ENCODE measurements at regions not wholly inside any gene's neighbourhood (a gene's known extent, or its start where the extent isn't known, plus 50 kb on each side); places are given as distances from the start of the nearest gene placed in this dataset.

- TF ChIP-seq, protein P1, sequence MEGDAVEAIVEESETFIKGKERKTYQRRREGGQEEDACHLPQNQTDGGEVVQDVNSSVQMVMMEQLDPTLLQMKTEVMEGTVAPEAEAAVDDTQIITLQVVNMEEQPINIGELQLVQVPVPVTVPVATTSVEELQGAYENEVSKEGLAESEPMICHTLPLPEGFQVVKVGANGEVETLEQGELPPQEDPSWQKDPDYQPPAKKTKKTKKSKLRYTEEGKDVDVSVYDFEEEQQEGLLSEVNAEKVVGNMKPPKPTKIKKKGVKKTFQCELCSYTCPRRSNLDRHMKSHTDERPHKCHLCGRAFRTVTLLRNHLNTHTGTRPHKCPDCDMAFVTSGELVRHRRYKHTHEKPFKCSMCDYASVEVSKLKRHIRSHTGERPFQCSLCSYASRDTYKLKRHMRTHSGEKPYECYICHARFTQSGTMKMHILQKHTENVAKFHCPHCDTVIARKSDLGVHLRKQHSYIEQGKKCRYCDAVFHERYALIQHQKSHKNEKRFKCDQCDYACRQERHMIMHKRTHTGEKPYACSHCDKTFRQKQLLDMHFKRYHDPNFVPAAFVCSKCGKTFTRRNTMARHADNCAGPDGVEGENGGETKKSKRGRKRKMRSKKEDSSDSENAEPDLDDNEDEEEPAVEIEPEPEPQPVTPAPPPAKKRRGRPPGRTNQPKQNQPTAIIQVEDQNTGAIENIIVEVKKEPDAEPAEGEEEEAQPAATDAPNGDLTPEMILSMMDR (conservative IDR thresholded peaks at IDR 0.05; ENCODE audit: low read depth) = no peak
- DNase-seq (ENCODE audit: low spot score) = no peak
- CTCF ChIA-PET = interaction anchor here (0.5 kb wide), 1 partner anchor 88 kb away, joined by 5 read pairs; no protein-coding TSS in a partner anchor
- POLR2A ChIA-PET (ENCODE audit: low non-redundant PET) = no interaction called here
- no peak overlapping the region for H3K27ac ChIP-seq
Measured at GRCh38 chr2:176687944-176688343, 418.7 kb downstream of the MTX2 start.

- no peak for DNase-seq (ENCODE audit: low spot score)
- POLR2A ChIA-PET (ENCODE audit: low non-redundant PET) = no interaction called here
- TF ChIP-seq, protein P1 (conservative IDR thresholded peaks at IDR 0.05; ENCODE audit: low read depth) = no peak
- CTCF ChIA-PET = no interaction called here
- no peak overlapping the region for H3K27ac ChIP-seq
Measured at GRCh38 chr2:176689711-176690110, 420.5 kb downstream of the MTX2 start.

DNA sequence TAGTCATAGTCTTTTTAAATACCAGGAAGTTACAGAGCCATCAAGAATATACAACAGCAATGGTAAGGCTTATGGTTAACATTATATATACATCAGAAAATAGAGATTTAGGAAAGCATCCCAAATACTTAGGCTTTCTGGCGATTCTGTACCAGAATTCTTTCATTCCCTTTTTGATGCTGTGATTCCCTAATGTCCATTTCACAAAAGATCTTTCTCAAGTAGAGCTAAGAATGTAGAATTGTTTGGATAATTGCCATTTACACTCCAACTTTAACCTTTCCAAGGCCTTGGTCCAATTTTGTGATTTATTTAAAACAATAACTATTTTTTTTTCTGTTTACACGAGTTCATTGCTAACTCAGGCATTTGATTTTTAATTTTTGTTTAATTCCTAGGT lies 422.2 kb downstream of the MTX2 start:
- H3K27ac ChIP-seq = no peak overlapping the region
- DNase-seq (ENCODE audit: low spot score) = no peak
- ChIA-PET POLR2A (ENCODE audit: low non-redundant PET) (no interaction called here), CTCF (interaction anchor here (0.5 kb wide), 1 partner anchor 48 kb away, joined by 4 read pairs; no protein-coding TSS in a partner anchor)
- TF ChIP-seq, protein P1 (conservative IDR thresholded peaks at IDR 0.05; ENCODE audit: low read depth) = no peak

DNA sequence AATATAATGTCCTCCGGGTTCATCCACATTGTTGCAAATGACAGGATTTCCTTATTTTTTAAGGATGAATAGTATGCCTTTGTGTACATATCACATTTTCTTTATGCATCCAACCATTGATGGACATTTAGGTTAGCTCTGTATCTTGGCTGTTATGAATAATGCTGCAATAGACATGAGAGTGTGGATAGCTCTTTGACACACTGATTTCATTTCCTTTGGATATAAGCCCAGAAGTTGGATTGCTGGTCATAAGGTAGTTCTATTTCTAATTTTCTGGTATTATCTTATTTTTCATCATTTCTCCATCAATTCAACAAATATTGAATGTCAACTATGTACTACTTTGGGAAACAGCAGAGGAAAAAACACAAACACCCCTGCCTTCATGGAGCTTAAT lies 423.3 kb downstream of the MTX2 start:
- TF ChIP-seq, protein P1 (conservative IDR thresholded peaks at IDR 0.05; ENCODE audit: low read depth) = no peak
- POLR2A ChIA-PET (ENCODE audit: low non-redundant PET) = no interaction called here
- DNase-seq (ENCODE audit: low spot score) = no peak
- H3K27ac ChIP-seq = no peak overlapping the region
- CTCF ChIA-PET = no interaction called here

DNA sequence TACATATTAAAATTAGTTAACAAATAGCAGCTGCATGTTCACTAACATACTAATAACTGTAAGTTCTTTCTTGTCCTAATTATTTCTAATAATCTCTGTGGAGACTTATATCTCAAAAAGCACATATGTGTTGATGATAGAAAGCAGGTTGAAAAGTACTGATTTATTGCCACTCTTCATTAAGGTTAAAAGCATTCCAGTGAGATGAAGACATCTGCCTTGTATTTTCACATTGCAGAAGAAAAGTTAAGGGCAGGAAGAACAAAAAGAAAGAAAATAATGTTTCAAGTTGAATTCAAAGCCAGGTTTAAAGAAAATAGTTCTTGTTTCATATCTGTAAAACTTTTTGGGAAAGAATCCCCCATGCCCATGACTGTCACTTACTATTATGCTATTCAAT lies 429.9 kb downstream of the MTX2 start:
- H3K27ac ChIP-seq = no peak overlapping the region
- TF ChIP-seq, protein P1 (conservative IDR thresholded peaks at IDR 0.05; ENCODE audit: low read depth) = no peak
- DNase-seq (ENCODE audit: low spot score) = no peak
- ChIA-PET POLR2A (ENCODE audit: low non-redundant PET) (no interaction called here), CTCF (no interaction called here)

- no peak overlapping the region for H3K27ac ChIP-seq
- DNase-seq (ENCODE audit: low spot score) = no peak
- ChIA-PET CTCF (interaction anchor here (0.7 kb wide), 1 partner anchor 844 kb away, joined by 3 read pairs; no protein-coding TSS in a partner anchor), POLR2A (ENCODE audit: low non-redundant PET) (no interaction called here)
- TF ChIP-seq, protein P1 (conservative IDR thresholded peaks at IDR 0.05; ENCODE audit: low read depth) = no peak
Measured at GRCh38 chr2:176699644-176700043, 430.4 kb downstream of the MTX2 start.

DNA sequence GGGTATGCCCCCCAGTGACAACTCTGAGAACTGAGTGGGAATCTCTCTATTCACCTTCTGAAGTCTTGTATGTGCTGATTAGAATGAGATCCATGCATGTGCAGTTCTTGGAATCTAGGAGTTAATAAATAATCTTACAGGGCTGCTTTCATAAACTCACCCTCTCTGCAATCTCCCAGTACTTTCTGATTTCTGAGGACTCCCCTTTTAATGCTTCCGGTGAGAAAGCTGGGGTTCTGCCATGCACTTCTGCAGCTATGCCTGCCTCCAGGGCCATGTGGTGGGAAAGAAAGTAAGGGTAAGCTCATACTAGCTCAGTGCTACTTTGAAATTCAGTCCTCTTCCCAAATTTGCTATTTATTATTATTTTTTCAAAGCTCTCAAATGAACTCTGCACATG lies 432.9 kb downstream of the MTX2 start:
- H3K27ac ChIP-seq = no peak overlapping the region
- CTCF ChIA-PET = interaction anchor here (0.6 kb wide), 1 partner anchor 9 kb away, joined by 3 read pairs; no protein-coding TSS in a partner anchor
- TF ChIP-seq, protein P1 (conservative IDR thresholded peaks at IDR 0.05; ENCODE audit: low read depth) = no peak
- DNase-seq (ENCODE audit: low spot score) = no peak
- POLR2A ChIA-PET (ENCODE audit: low non-redundant PET) = no interaction called here

Data from RWPE1 (cell line).